SK-N-DZ (cell line): ENCODE measurements at regions not wholly inside any gene's neighbourhood (a gene's known extent, or its start where the extent isn't known, plus 50 kb on each side); places are given as distances from the start of the nearest gene placed in this dataset.
"Not testable (repeated sequence)": the region's sequence is repeated elsewhere in the genome, so short reads cannot be mapped to it uniquely, and the experiment has no call there.

Experiments
- DNase-seq: peaks from one replicate; pipeline ENCODE4 v3.0.0-alpha.2; 2015; ENCODE audit warnings: low spot score

DNA sequence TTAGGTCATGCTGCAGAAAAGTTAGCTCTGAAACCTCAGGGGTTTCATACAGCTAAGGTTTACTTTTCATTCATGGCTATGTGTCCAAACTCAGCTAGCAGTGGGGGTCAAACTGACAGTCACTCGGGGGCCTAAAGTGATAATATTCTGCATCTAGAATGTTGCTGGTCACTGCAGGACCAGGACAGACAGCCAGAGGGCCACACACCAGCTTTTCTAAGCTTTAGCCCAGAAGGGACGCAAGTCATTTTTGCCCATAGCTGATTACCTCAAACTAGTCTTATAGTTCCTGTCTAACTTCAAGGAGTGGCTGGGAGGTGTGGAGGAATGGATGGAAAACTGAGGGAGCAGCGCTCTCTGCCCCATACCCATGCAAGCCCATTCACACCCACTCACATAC is 163.0 kb upstream of the NLRP1 start:
- no peak for DNase-seq

DNA sequence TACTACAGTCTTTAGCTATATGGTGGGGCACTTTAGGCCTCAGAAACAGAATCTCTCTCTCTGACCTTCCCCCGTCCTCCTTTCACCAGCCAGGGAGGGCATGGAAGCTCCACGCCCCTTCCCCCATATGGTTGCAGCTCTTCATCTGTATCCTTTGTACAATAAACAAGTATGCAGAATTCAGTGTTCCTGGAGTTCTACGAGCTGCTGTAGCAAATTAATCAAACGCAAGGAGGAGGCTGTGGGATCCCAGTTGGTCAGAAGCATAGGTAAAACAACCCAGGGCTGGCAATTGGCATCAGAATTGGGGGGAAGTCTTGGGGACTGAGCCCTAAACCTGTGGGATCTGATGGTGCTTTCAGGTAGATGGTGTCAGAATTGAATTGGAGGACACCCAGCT is 163.7 kb upstream of the NLRP1 start:
- DNase-seq = no peak

DNA sequence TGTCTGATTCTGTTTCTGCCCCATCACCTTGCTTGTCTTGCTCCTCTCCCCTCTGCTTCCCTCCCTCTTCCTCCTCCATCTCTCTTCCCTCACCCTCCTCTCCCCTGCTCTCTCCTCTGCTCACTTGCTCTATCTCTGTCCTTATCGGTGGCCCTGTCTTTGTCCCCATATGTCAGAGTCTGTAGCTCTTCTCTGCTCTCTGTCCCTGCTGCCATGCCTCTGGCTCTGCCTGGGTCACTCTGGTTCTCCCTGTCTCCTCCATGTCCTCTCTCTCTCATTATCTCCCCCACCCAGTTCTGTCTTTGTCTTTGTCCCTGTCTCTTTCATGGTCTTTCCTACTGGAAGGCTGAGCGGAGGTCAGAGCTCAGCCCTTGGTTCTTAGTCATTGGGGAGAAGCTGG is 169.1 kb upstream of the NLRP1 start:
- no peak for DNase-seq

DNA sequence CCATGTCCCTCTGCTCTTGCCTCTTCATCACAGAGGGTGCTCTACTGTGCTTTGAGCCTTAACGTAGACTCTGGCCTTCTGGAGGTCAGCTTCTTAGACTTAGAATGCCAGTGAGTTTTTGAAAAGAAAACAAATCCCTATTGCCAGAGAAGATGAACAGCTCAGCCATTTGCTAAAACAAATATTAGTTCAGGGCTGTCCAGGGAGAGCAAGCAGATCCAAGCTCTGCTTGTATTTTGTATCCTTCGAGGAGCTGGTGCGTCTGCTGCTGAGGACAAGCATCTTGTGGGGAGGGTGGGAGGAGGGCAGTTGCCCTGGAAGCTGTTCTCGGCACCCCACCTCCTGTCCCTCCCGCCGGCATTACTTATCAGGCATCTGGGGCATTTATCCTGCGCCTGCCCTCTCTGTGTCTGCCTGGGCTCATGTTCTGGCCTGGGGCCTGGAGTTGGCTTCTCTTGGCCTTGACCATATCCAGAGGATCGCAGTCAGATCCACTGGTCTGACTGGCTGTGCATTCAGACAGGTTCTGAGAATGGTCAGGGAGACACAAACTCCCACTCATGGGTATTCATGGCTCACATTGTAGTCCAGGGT is 173.1 kb upstream of the NLRP1 start:
- DNase-seq = no peak

DNA sequence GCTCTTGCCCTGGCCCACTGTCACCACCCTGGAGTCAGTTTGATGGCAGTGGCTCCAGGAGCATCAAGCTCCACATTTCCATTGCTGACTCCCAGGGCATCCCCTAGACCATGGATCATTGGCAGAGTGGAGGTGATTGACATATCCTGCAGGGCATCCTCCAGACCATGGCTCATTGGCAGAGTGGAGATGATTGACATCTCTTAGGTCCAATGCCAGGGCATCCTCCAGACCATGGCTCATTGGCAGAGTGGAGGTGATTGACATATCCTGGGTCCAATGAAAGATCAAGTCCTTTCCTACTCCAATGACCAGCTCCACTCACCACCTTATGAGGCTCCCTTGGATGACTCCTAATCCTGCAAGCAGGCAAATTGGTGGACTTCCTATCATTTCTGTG is 174.3 kb upstream of the NLRP1 start:
- DNase-seq = no peak

DNA sequence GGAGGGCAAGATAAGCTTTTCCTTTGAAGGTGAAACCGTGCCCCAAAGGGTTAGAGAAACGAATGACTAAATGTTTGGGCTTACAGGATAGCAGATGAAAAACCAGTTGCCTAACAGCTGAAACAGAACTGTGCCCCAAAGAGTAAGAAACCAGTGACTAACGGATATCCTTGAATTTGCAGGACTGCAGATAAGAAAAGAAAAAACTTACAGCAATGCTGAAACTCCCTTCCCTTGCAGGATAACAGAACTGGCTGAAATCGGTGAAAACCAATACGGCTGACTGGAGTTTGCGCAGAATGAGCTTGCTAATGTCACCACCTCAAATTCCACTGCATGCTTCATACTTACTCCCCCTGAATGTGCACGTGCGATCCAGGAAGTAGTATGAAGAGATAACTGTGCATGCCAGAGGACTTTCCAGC is 175.2 kb upstream of the NLRP1 start:
- DNase-seq = no peak

DNA sequence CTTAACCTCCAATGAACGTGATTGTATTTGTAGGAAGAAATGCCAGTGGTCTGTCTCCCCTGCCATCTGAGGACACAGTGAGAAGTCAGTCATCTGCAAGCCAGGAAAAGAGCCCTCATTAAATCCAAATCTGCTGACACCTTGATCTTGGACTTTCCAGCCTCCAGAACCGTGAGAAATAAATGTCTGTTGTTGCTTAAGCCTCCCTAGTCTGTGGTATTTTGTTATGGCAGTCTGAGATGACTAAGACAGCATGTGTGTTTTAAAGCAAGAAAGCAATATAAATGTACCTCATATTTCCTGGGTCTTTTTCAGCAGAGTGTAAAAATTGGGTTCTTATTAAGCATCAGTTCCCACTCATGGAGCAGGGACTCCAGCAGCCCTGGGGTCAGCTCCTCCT is 177.9 kb upstream of the NLRP1 start:
- no peak for DNase-seq

DNA sequence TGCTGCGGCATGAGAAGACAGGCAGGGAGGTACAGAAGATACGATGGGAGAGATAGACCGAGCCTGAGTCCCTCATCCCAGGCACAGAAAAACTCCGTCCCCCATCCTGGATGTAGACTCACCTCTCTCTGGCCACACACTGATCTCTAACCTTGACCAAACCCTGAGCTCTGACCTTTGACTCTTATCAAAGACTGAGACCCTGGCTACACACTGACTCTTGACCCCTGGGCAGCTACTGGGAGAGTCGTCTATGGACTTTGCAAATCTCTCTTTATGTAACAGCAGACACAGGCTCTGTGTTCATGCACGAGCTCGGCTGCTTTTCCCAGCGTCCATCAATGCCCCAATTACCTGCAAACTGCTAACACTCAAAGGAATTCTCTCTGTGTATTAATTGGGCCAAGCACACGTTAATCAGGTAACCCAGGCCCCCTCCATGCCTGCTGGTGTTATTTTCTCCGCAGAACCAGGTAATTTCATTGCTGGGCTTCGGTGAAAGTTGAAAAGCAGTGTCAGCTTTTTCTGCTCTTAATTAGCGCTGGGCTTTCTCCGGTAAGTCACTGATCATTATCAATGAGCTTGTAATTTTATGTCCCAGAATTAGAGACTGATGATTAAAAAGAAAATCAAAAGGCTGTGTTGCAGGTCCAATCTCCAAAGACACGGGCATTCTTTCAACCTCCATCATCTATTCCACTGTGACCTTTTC is 179.4 kb upstream of the NLRP1 start:
- no peak for DNase-seq

DNA sequence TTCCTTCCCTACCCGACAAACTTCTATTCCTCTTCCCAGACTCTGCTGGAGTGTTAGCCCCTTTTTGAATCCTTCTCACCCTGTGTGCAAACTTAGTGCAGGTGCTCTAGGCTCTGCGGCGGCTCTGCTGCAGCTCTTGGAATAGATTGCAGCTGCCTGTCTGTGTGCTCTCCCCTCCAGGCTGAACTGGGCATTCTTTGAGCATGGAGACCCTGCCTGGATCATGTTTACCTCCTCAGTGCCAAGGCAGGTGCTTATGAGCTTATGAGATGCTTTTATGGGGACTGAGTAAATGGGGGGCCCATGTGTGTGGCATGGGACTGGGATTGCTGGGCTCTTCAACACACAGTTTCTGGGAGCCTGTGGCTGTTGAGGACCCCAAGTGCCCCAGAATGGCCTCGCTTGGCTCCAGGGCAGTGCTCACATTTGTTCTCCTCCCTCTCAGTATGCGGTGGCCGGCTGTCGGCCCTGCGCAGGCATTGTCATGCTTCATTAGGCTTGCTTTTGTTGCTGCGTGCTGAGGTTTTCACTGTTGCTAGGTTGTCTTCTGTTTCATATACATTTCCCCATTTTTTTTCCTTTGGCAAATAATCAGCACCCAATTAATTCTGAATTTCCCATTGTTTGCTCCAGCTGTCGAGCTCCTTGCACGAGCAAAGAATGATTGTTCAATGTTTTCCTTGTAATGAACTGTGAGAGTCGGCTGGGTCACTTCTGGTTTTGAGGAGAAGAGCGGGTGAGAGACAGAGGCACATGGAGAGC is 185.5 kb upstream of the NLRP1 start:
- no peak for DNase-seq

DNA sequence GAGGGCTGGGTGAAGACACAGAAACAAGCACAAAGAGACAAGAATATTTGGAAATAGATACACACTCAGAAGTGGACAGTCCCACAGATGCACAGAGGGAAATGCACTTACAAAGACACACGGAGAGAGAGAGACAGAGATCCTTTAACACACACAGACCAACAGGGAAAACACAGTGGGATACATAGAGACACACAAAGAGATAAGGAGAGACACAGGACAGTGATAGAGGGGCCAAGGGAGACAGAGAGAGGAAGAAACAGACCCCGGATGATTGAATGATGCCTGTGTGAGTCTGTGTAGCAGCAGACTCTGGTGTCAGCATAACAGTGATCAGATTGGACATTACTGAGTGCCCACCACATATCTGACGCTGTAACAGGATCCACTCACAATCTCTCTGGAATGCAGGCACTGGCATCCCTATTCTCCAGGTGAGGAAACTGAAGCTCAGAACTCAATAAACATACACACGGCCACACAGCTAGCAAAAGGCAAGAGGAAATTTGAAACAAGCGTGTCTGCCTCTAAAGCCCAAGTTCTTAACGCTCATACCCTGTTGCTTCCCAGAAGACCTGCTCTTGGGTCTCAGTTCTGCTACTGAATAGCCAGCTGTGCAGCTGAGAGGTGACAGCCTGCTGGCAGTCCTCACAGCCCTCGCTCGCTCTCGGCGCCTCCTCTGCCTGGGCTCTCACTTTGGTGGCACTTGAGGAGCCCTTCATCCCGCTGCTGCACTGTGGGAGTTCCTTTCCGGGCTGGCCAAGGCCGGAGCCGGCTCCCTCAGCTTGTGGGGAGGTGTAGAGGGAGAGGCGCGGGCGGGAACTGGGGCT is 186.3 kb upstream of the NLRP1 start:
- DNase-seq = no peak

DNA sequence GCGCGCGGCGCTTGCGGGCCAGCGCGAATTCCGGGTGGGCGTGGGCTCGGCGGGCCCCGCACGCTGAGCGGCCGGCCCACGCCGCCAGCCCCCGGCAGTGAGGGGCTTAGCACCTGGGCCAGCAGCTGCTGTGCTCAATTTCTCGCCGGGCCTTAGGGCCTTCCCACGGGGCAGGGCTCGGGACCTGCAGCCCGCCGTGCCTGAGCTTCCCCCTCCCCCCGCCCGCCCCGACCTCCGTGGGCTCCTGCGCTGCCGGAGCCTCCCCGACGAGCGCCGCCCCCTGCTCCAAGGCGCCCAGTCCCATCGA is 186.9 kb upstream of the NLRP1 start:
- DNase-seq = not testable (repeated sequence)

DNA sequence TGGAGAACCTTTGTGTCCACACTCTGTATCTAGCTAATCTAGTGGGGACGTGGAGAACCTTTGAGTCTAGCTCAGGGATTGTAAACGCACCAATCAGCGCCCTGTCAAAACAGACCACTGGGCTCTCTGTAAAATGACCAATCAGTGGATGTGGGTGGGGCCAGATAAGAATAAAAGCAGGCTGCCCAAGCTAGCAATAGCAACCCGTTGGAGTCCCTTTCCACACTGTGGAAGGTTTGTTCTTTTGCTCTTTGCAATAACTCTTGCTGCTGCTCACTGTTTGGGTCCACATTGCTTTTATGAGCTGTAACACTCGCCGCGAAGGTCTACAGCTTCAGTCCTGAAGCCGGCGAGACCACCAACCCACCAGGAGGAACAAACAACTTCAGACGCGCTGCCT is 187.7 kb upstream of the NLRP1 start:
- DNase-seq = not testable (repeated sequence)

DNA sequence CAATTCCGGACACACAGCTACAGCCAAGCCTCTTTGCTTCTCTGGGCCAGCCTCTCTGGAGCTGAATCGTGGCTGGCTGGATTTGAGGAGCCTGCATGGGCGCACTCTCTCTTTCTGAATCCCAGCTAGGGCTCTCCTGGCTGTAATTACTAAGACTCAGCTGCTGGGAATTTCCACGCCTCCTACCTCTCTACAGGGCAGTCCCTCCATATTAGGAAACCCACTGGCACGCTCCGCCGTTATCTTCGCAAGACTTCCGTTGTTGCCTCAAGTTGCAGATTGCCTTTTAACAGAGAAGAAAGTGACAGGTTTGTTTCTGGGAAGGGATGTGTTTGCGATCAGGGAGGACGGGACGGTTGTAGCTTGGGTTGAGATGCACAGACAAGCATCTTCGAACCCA is 188.4 kb upstream of the NLRP1 start:
- DNase-seq = no peak

DNA sequence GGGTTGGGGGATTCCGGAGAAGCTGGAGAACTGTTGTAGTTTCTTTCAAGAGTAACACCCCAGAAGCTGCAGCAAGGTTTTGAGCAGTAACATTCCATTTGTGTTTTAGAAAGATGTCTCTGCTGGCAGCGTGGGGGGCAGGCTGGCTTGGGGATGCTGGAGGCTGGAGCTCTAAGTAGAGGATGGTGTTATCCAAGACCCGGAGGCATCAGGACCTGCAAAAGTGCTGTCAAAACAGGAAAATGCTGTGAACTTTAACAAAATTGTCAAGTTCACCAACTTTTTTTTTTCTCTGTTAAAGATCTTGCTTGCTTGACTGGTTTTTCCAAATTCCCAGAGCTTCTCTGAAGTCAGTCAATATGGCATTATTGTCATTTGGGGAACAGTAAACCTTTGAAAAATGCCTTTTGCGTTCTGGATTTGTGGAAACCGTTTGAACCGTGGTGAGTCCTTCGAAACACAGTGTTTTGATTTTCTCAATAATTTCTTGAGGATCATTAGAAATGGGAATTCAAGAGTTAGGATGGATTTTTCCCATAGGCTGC is 189.6 kb upstream of the NLRP1 start:
- no peak for DNase-seq

DNA sequence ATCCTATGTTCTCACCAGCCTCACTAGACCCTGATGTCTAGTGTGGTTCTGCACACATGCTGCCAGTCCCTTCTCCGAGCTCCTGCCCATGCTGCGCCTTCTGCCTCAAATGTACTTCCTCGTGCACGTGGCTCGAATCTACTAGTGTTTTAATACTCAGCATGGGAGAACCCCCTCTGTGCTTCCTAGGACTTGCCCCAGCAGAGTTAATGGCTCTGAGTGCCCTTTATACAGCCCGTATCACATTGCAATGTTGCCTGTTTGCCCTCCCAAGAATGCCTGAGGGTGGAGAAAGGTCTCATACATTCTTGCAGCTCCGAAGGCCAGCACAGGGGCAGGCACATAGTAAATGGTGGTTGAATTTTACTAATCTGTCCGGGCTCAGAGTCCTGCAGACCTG is 190.8 kb upstream of the NLRP1 start:
- no peak for DNase-seq

DNA sequence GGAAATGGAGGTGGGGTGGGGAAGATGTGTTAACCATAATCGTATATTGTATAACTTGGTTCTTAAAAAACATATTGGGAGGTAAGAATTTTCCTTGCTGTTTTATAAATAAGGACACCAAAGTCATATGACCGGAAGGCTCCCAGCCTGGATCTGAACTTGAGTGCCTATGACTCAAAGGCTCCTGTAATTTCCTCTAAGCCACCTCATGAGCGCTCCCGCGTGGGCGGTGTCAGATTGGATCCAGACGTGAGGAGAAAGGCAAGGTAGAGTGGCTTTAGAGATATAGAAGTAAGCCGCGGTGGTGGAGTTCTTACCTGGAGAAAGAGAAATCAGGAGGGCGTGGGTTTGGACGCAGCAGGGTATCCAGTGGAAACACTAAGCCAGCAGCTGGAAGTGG is 196.2 kb upstream of the NLRP1 start:
- no peak for DNase-seq

DNA sequence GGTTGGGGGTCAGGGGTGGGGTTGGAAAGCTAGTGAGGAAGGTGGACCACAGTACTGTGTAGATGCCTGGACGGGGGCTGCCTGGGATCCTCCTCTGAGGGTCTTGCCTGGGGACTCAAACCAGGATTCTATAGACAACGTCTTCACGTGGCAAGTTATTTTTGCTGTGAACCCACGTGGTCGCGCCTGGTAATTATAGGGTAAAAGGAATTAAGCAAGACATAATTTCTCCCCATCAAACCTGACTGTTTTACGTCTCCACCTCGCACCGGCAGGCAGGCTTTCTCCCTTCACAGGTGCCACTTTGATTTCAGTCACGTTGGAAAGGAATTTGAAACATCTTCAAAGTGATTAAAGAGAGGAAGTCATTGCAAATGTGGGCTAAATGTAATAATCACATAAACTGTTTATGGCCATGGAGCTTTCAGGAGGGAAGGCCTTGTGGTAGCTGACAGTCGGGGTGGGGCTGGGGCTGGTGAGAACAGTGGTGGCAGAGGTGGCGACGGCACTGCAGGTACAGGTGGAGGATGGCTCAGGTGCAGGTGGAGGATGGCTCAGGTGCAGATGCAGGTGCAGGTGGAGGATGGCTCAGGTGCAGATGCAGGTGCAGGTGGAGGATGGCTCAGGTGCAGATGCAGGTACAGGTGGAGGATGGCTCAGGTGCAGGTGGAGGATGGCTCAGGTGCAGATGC is 197.1 kb upstream of the NLRP1 start:
- no peak for DNase-seq

DNA sequence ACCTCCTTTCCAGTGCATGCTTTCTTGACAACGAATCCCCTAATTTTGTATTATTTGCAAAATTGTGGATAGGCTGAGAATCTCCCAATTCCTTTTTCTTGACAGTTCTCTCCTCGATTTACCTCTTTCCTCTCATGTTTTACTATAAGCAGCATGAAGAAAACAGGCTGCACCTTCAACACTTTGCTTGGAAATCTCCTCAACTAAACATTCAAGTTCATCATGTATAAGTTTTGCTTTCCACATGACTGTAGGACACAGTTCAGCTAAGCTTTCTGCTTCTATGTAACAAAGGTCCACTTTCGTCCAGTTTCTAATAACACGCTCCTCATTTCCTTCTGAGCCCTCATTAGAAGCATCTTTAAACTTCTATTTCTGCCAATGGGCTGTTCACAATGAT is 199.0 kb upstream of the NLRP1 start:
- no peak for DNase-seq

DNA sequence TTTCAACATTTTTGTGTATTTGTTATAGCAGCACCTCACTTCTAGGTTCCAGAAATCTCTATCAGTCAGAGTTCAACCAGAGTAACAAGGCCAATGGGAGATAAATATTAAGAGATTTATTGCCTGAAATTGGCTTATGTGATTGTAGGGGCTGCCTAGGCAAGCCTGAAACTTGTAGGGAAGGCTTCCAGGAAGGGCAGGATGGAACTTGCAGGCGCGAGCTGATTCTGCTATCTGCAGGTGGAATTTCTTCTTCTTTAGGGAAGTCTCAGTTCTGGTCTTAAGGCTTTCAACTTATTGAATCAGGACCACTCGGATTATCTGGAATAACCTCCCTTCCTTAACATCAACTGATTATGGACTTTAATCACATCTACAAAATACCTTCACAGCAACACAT is 199.5 kb upstream of the NLRP1 start:
- no peak for DNase-seq

DNA sequence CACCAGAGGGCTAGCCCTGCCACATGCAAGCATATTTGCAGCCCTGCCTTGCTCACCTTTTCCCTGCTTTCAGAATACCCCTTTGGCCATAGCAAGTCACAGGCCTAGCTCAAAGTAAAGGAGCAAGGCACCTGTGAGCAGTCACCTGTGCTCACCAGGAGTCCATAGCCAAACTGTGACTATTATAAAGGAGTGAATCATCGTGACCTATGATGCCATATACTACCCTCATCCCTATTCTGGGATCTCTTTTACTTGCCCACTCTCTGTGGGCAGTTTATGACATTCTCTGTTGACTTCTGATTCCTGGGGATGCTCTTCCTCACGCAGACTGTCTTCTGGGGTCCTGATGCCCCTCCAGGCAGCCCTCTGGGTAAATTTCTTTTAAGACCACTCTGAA is 200.5 kb upstream of the NLRP1 start:
- DNase-seq = no peak

DNA sequence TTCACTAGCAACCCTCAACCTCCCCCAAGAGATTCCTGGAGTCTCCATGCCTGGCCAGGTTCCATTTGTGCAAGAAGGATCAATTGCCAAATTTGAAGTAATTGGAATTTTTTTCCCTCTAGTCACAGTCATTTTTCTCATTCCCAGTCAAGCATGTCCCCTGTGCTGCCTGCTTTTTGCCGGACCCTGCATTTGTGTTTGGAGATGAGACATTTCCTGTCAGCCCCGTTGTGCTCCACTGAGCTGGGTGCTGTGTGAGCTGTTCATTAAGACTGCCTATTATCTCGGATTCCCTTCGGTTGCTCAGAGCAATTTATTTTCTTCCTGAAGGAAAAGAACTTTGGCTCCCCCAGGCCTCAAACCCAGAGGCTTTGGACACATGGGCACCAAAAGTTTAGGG is 201.0 kb upstream of the NLRP1 start:
- no peak for DNase-seq
